Activated B cell treated with CpG ODN at 0.5 μM for 24 hours (primary cell): ENCODE measurements at regions not wholly inside any gene's neighbourhood (a gene's known extent, or its start where the extent isn't known, plus 50 kb on each side); places are given as distances from the start of the nearest gene placed in this dataset.

ENCODE experiments used
- ATAC-seq: fragments of 200-7000 bp; cut with Tn5 transposase; one replicate; pipeline ENCODE4 v1.10.0; 2021; ENCODE audit warnings: low read depth, mild to moderate bottlenecking, moderate library complexity
- CTCF ChIA-PET: fragments of 350-600 bp; sonication (Branson Sonifier 250); formaldehyde crosslinking; loops from one replicate; lab custom pipeline; 2021; ENCODE audit warnings: antibody characterized with exemption; lab: Charles Lee
- POLR2A ChIA-PET: fragments of 350-600 bp; sonication (Branson Sonifier 250); formaldehyde crosslinking; loops from one replicate; lab custom pipeline; 2021; ENCODE audit warnings: antibody characterized with exemption; lab: Charles Lee
- DNase-seq: peaks from one replicate; pipeline ENCODE4 v3.0.0; 2022
- H3K27ac Mint-ChIP-seq: one replicate; pipeline ENCODE4 v1.8.0; 2020; ENCODE audit warnings: mixed read lengths
- H3K27me3 Mint-ChIP-seq: one replicate; pipeline ENCODE4 v1.8.0; 2021; ENCODE audit warnings: mixed read lengths
- H3K36me3 Mint-ChIP-seq: one replicate; pipeline ENCODE4 v1.8.0; 2021; ENCODE audit warnings: low read depth, mixed read lengths
- H3K4me1 Mint-ChIP-seq: one replicate; pipeline ENCODE4 v1.8.0; 2021; ENCODE audit warnings: mixed read lengths
- H3K4me3 Mint-ChIP-seq: one replicate; pipeline ENCODE4 v1.8.0; 2020; ENCODE audit warnings: mild to moderate bottlenecking, mixed read lengths
- H3K9me3 Mint-ChIP-seq: one replicate; pipeline ENCODE4 v1.8.0; 2020; ENCODE audit warnings: mixed read lengths
- CTCF ChIP-seq: fragments of 200-600 bp; IDR thresholded peaks from one replicate; pipeline ENCODE4 v1.8.0; 2022; ENCODE audit warnings: antibody characterized with exemption, mild to moderate bottlenecking
- intact Hi-C: fragments of 100-400 bp; cut with micrococcal nuclease; formaldehyde crosslinking; loops from one replicate; pipeline ENCODE4 v1.15.1; 2024

- ATAC-seq = no peak
- no peaks in the 10 kb centered on the region for H3K36me3 Mint-ChIP-seq
Measured at GRCh38 chr5:110956913-110957813, 114.3 kb upstream of the TSLP start.

GRCh38 chr5:110957934-110958333 is 113.6 kb upstream of the TSLP start:
- intact Hi-C loops = no loop called here
- Mint-ChIP-seq H3K27me3 (no peaks in the 10 kb centered on the region), H3K9me3 (peaks cover 9% of the 10 kb centered on the region), H3K27ac (no peak overlapping the region), H3K4me3 (no peak overlapping the region), H3K36me3 (no peaks in the 10 kb centered on the region), H3K4me1 (no peaks in the 10 kb centered on the region)
- DNase-seq = no peak
- no peak for ATAC-seq
- no peak for TF ChIP-seq CTCF
- POLR2A ChIA-PET = no interaction called here
- CTCF ChIA-PET = no interaction called here

More at GRCh38 chr5:110956913-110957813, 114.3 kb upstream of the TSLP start:
- ChIA-PET POLR2A (no interaction called here), CTCF (no interaction called here)
- Mint-ChIP-seq H3K4me1 (no peaks in the 10 kb centered on the region), H3K27me3 (no peaks in the 10 kb centered on the region), H3K4me3 (no peak overlapping the region), H3K27ac (no peak overlapping the region), H3K9me3 (peaks cover 9% of the 10 kb centered on the region)
- intact Hi-C loops = no loop called here
- TF ChIP-seq CTCF = no peak
- no peak for DNase-seq

- POLR2A ChIA-PET = no interaction called here
- H3K4me1 Mint-ChIP-seq = no peaks in the 10 kb centered on the region
- ATAC-seq (no peak), DNase-seq (no peak)
- intact Hi-C loops = no loop called here
- peaks cover 4% of the 10 kb centered on the region for H3K9me3 Mint-ChIP-seq
- no peak overlapping the region for H3K27ac Mint-ChIP-seq
- CTCF ChIA-PET = no interaction called here
- H3K36me3 Mint-ChIP-seq = no peaks in the 10 kb centered on the region
- no peak overlapping the region for H3K4me3 Mint-ChIP-seq
- no peak for TF ChIP-seq CTCF
- no peaks in the 10 kb centered on the region for H3K27me3 Mint-ChIP-seq
Measured at GRCh38 chr5:110963495-110963894, 108.0 kb upstream of the TSLP start.

- Mint-ChIP-seq H3K36me3 (no peaks in the 10 kb centered on the region), H3K9me3 (peaks cover under 1% of the 10 kb centered on the region), H3K4me3 (no peak overlapping the region), H3K27me3 (no peaks in the 10 kb centered on the region), H3K27ac (no peak overlapping the region), H3K4me1 (no peaks in the 10 kb centered on the region)
- DNase-seq (no peak), ATAC-seq (no peak)
- ChIA-PET POLR2A (no interaction called here), CTCF (no interaction called here)
- intact Hi-C loops = no loop called here
- no peak for TF ChIP-seq CTCF
Measured at GRCh38 chr5:110965773-110966581, 105.5 kb upstream of the TSLP start.
